Endothelial cell of umbilical vein (primary cell): ENCODE measurements at regions not wholly inside any gene's neighbourhood (a gene's known extent, or its start where the extent isn't known, plus 50 kb on each side); places are given as distances from the start of the nearest gene placed in this dataset.

ENCODE experiments used
- CTCF ChIP-seq, 2 donors: IDR thresholded peaks; 1 replicate in 1 of 2; 2 replicates in 1 of 2; pipeline ENCODE4 v1.5.1; 2011; ENCODE audit warnings: low read length in 2 of 2, mild to moderate bottlenecking in 2 of 2, moderate library complexity in 2 of 2, control low read depth in 1 of 2, inconsistent platforms in 1 of 2, low read depth in 1 of 2; ENCODE audit not compliant: insufficient read depth in 1 of 2; ENCODE audit errors: extremely low read depth in 1 of 2
- EZH2 ChIP-seq: IDR thresholded peaks from 2 replicates; pipeline ENCODE4 v1.6.1; 2012; ENCODE audit warnings: borderline replicate concordance, low read depth, mild to moderate bottlenecking, moderate library complexity, low read length, inconsistent platforms; ENCODE audit not compliant: severe bottlenecking
- JUN ChIP-seq: IDR thresholded peaks from 2 replicates; pipeline ENCODE4 v1.6.1; 2011; ENCODE audit warnings: borderline replicate concordance, low read depth; ENCODE audit not compliant: insufficient read length, insufficient read depth
- MAX ChIP-seq: IDR thresholded peaks from 2 replicates; pipeline ENCODE4 v1.6.1; 2011; ENCODE audit not compliant: insufficient read depth, insufficient read length
- MYC ChIP-seq: IDR thresholded peaks from one replicate; pipeline ENCODE4 v1.6.1; 2011; ENCODE audit warnings: mild to moderate bottlenecking, low read depth, low read length
- POLR2A ChIP-seq: IDR thresholded peaks from 2 replicates; pipeline ENCODE4 v1.6.1; 2012; ENCODE audit warnings: low read depth, mild to moderate bottlenecking, control low read depth, low read length
- POLR2AphosphoS5 ChIP-seq: IDR thresholded peaks from 2 replicates; pipeline ENCODE4 v1.6.1; 2012; ENCODE audit warnings: low read depth, mild to moderate bottlenecking, control low read depth, low read length, moderate library complexity; ENCODE audit not compliant: insufficient read depth

- TF ChIP-seq CTCF (IDR thresholded peaks at IDR 0.05; ENCODE audit: extremely low read depth in 1 of 2, insufficient read depth in 1 of 2, low read depth in 1 of 2, low read length in 2 of 2), result no peak
- no peak for TF ChIP-seq JUN
- no peak for TF ChIP-seq EZH2
- no peak for TF ChIP-seq POLR2A
- no peak for TF ChIP-seq POLR2AphosphoS5
- TF ChIP-seq MAX, result no peak
- no peak for TF ChIP-seq MYC
Measured at GRCh38 chr6:140463312-140463710, 1088.9 kb upstream of the CITED2 start.
